Right ventricle myocardium inferior (tissue), 1 donor: ENCODE measurements at regions not wholly inside any gene's neighbourhood (a gene's known extent, or its start where the extent isn't known, plus 50 kb on each side); places are given as distances from the start of the nearest gene placed in this dataset.

Source experiments
- ATAC-seq: fragments of 200-7000 bp; cut with Tn5 transposase; one replicate; pipeline ENCODE4 v1.9.1; 2020; ENCODE audit warnings: mild to moderate bottlenecking, moderate library complexity
- DNase-seq: peaks from one replicate; pipeline ENCODE4 v3.0.0; 2021; ENCODE audit errors: missing footprints
- intact Hi-C: fragments of 100-400 bp; cut with DNase I; formaldehyde crosslinking; loops from one replicate; pipeline ENCODE4 v1.11.0; 2022
- donor health status: DM: no; HTN: yes; CAD: no; lungs with severe emphysema.

- ATAC-seq (no peak), DNase-seq (no peak)
- intact Hi-C loops = loop anchor here (10.0 kb wide), 2 partner anchors 234 to 774 kb away; no protein-coding TSS in a partner anchor
Observed at GRCh38 chr12:77151030-77151429, 85.7 kb upstream of the E2F7 start.

- intact Hi-C loops = no loop called here
- ATAC-seq (no peak), DNase-seq (no peak)
Observed at GRCh38 chr12:77133566-77133965, 68.2 kb upstream of the E2F7 start.

GRCh38 chr12:77131977-77132490 is 66.7 kb upstream of the E2F7 start:
- DNase-seq (no peak), ATAC-seq (no peak)
- intact Hi-C loops = no loop called here

GRCh38 chr12:77130193-77130592 is 64.8 kb upstream of the E2F7 start:
- ATAC-seq = no peak
- intact Hi-C loops = no loop called here
- no peak for DNase-seq

DNA sequence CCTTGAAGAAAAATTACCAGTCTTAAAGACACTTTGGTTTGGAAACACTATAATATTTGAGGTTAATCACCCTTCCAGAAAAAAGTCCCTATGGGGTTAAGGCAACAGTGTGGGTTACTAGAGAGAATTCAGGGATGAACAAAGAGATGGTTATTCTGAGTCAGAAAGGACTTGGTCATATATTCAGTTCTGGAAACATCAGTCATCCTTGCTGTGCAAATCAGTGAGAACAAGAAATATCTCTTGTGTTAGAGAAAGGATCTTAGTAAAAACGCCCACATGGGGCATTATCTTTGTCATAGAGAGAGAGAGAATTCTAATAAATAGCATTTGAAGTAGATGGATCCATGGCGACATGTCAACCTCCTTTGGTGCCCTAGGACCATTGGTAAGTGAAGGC is 59.4 kb upstream of the E2F7 start:
- ATAC-seq = no peak
- DNase-seq = no peak
- intact Hi-C loops = no loop called here

DNA sequence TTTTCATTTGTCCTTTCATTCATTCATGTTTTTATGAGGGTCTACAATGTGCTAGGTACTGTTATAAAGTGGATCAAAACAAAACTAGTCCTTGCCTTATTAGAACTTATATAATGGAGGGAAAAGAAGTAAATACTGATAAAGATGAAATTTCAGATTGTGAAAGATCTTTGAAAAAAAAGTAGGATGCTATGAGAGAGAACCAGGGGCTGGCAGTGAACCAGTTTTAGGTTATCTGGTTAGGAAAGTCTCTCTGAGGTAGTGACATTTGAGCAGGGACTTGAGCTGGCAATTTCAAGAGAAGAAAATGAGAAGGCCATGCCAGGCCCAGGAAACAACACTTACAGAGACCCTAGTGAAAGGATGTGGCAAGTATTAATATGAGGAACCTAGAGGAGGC is 57.3 kb upstream of the E2F7 start:
- intact Hi-C loops = no loop called here
- DNase-seq (no peak), ATAC-seq (no peak)

DNA sequence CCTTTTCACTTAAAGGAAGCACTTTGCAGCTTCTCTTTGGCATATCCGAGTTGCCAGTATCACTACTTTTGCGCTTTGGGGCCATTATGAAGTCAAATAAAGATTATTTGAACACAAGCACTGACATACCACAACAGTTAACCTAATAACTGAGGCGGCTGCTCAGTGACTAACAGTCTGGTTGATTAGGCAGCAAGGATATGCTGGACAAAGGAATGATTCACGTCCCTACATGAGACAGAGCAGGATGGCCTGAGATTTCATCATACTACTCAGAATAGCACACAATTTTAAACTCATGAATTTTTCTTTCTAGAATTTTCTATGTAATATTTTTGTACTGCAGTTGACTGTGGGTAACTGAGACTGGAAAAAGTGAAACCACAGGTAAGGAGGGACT is 56.9 kb upstream of the E2F7 start:
- ATAC-seq (no peak), DNase-seq (no peak)
- intact Hi-C loops = no loop called here

- ATAC-seq (no peak), DNase-seq (no peak)
- intact Hi-C loops = no loop called here
Observed at GRCh38 chr12:77120156-77121085, 55.1 kb upstream of the E2F7 start.

DNA sequence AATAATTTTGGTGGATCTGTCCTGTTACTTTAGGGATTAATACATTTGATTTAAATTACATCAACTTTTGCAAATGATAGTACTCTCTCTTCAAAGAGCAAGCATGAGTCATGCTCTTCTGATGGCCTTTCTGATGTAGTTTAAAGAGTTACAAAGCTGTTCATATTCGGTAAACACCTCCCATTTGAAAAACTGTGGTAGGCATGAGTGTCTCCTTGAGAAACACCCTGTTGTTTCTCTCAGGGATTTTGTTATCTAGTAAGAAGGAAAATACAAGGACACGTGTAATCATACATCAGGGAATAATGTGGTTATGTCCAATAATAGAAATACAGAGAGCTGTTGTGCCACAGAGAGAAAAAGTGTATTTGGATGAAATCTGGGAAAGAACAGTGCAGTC is 53.3 kb upstream of the E2F7 start:
- ATAC-seq (no peak), DNase-seq (no peak)
- intact Hi-C loops = no loop called here

DNA sequence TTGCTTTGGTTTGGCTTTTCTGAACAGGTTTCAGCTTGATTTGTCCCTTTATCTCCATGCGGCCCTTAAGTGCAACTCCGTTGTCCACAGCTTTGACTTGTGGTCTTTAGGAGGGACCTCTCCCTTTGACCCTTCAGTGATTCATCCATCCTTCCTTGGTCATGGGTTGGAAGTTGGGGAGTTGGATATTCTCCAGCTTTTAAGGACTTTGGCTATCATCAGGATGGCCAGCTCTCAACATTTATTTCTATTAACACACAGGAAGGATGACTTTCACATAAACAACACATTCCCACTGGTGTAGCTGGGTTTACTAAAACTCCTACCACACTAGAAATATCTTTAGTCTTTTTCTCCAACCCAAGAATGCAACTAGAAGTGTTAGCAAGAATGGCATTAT is 50.9 kb upstream of the E2F7 start:
- no peak for DNase-seq
- no peak for ATAC-seq
- intact Hi-C loops = no loop called here

DNA sequence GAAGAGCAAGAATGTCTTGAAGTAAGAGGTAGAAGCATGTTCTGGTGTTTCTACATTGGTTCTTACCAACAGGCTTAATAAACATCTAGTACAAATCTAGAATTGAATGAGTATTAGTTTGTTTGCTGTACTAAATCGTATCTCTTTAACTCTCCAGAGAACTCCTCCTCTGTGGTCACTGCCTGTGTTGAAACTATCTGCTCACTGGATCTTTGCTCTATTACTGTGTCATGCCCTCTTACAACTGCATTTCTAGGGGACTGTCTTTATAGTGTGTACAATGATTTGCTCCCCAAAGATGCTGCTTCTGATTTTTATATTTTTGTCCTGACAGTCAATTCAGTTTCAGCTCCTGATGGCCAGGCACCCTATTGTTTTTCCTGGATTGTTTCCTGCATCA is 50.1 kb upstream of the E2F7 start:
- intact Hi-C loops = no loop called here

More for the DNA sequence above, 50.1 kb upstream of the E2F7 start:
- no peak for ATAC-seq
- no peak for DNase-seq
